GM19099 (cell line): ENCODE measurements at regions not wholly inside any gene's neighbourhood (a gene's known extent, or its start where the extent isn't known, plus 50 kb on each side); places are given as distances from the start of the nearest gene placed in this dataset.

Source experiments
- POLR2A ChIP-seq: IDR thresholded peaks from 3 replicates; pipeline ENCODE4 v1.6.1; 2011; ENCODE audit warnings: low read depth; ENCODE audit not compliant: insufficient read length; ENCODE audit errors: extremely low read depth

DNA sequence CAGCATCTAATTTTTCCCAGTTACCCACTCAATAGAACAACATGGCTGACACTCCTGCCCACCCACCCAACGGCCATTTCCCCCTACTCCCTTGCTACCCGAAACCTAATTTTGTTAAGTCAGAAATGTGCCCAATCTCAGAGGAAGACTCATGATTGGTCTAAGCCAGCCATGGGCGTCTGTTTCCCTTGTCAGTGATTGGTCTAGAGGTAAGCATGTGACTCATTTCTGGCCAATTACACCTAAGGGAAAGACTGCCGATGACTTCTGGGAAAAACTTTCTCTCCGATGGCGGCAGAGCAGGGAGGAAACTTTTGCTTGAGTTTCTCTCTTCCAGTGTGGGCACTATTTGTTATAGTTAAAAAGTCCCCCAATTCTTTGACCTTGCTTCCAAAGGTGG is 72.9 kb downstream of the RPLP1 start:
- TF ChIP-seq POLR2A = no peak

DNA sequence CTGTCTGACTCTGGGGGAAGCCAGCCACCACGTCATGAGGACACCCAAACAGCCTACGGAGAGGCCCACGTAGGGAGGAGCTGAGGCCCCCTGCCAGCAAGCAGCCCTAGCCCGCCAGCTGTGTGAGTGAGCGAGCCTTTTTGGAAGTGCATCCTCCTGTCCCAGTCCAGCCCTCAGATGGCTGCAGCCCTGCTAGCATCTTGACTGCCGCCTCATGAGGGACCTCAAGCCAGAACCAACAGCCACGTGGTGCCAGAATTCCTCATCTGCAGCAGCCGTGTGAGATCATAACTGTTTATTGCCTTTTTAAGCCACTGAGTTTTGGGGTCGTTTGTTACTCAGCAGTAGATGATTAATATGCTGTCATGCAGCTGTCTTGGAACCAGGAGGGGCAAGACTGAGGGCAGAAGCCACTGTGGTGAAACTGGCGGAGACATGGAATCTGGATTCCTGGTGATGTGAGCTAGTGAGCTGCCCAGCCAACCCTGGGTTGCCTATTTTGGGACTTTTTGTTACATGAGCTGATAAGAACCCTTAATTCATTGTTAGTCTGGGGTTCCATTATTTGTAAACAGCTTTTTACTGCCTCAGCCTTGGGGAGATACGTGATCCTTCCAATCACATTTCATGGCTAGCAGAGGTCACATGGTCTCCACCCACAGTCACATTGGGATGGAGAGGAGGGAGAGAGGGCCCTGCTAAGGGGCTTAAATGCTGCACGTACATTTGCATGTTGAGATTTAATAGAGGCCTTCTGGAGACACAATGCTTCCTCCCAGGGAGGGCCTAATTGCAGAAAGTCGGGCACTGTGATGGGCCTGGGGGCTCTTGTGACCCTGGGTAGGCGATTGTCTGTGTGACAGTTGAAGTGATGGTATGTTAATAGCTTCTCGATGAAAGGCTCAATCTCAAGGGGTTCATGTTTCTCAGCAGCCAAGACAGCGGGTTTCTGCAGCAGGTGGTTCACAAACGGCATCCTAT is 73.8 kb downstream of the RPLP1 start:
- TF ChIP-seq POLR2A = no peak

GRCh38 chr15:69529141-69529540 is 76.5 kb downstream of the RPLP1 start:
- no peak for TF ChIP-seq POLR2A

GRCh38 chr15:69529961-69530633 is 77.5 kb downstream of the RPLP1 start:
- TF ChIP-seq POLR2A = no peak

- no peak for TF ChIP-seq POLR2A
Observed at GRCh38 chr15:69530991-69531664, 78.5 kb downstream of the RPLP1 start.

- TF ChIP-seq POLR2A = no peak
Observed at GRCh38 chr15:69531665-69532027, 79.0 kb downstream of the RPLP1 start.

GRCh38 chr15:69532066-69532465 is 79.4 kb downstream of the RPLP1 start:
- no peak for TF ChIP-seq POLR2A

DNA sequence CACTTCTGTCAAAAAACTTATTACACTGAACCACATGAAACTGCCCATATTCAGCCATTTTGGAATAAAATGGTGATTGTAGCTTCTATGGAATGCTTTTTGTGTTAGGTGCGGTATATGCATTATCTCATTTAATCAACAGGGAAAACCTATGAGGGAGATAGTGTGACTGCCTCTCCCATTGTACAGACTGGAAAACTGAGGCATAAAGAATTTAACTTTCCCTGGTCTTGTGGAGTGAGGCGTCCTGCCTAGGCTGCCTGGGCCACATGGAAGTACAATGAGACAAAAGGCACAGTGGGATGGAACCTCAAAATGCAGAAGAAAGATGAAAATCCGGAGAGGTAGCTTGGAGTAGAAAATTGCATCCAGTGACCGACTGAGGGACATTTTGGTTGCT is 80.2 kb downstream of the RPLP1 start:
- TF ChIP-seq POLR2A = no peak

- TF ChIP-seq POLR2A = no peak
Observed at GRCh38 chr15:69533522-69533921, 80.9 kb downstream of the RPLP1 start.

GRCh38 chr15:69535101-69535638 is 82.6 kb downstream of the RPLP1 start:
- TF ChIP-seq POLR2A = no peak

DNA sequence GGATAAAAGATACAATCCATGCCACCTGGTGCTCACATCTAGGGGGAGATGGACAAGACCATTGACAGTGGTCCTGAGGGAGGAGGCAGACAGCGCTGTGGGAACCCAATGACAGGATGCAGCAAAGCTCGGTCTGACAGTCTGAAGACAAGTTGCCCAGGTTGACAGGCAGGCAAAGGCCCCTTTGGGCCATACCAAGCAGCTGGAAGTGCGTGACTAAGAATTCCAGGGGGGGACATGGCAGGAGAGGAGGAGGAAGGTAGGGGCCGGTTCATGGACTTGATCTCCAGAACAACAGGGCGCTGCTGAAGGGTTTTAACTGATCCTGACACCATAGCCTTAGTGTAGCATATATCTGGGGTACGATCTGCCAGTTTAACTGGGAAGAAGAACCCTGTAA is 83.4 kb downstream of the RPLP1 start:
- no peak for TF ChIP-seq POLR2A

GRCh38 chr15:69536726-69537512 is 84.3 kb downstream of the RPLP1 start:
- TF ChIP-seq POLR2A = no peak

DNA sequence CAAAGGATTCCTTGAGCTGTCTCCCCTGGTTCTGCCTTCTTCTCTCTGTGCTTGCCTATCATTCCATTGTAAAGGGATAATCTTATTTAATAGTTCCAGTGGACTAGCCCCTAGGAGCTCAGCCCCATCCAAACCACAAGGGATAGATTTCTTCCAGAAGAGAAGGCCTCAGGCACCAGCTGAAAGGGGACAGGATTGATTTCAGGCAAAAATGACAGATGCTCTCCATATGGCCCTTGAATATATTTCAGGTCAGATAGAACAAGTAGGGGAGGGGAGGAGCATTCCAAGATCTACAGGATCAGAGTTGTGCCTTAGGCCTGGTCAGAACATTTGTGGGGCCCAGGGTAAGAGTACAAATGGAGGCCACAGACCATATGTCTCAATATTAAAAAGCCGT is 85.3 kb downstream of the RPLP1 start:
- no peak for TF ChIP-seq POLR2A

DNA sequence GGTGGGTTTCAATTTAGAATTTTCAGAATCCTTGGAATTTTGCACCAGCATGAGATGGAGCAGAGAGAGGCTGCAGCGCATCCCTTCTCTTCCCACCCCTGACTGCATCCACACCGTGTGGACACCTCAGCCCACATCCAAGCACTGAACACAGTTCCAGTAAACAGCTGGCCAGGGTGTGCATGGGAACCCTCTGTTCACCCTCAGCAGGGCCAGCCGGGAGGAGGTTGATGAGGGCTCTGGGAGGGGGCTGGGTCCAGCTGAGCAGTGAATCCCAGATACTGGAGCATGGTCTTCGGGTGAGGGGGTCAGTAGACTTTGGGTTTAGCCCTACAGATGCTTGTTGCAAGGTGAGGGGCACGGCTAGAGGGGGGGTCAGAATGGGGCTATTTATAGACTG is 85.8 kb downstream of the RPLP1 start:
- TF ChIP-seq POLR2A = no peak
